HT1080 (cell line): ENCODE measurements at regions not wholly inside any gene's neighbourhood (a gene's known extent, or its start where the extent isn't known, plus 50 kb on each side); places are given as distances from the start of the nearest gene placed in this dataset.

ENCODE experiments used
- DNase-seq: peaks from one replicate; pipeline ENCODE4 v3.0.0-alpha.2; 2015; ENCODE audit warnings: low read depth

DNA sequence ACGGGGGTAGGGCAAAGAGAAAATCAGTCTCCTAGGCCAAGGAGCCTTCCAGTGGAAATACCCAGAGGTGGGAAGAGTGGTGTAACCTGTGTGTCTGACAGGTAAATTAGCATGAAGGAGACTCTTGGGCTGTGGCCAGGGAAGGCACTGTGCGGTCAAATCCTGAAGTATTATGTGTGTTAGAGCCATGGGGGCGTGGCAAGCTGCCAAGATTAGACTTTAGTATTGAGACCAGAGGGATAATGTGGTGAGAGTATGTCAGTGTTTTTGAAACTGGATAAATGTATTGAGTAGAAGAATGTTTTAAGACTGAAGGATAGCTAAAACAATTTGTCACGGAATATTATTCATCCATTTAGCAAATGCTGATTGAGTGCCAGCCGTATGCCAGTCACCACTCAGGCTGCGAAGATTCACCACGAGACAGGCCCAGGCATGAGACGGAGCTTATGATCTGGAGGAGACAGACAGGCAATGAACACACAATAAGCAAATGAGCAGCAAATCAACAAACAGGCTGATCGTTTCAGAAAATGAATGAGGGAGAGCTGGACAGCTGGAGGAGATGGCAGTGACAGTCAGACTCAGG, 445.9 kb downstream of the MCTP2 start:
- no peak for DNase-seq

DNA sequence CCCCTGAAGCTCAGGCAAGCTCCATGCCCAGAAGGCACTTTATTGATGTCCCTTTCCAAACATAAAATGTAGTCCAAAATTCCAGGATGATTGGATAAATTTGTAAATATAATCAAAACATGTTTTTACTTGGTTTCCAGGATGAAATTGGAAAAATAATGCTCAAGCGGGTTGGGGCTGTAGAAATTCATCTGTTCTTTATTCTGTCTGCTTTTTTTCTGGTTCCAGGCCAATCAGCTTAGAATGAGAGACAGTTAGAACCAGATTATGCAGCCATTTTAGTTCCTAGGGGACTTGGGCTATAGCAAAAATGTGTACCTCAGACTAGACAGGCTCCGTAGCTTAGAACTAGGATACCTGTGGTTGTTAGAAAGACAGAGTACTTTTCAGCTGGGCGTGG, 450.8 kb downstream of the MCTP2 start:
- DNase-seq = no peak

DNA sequence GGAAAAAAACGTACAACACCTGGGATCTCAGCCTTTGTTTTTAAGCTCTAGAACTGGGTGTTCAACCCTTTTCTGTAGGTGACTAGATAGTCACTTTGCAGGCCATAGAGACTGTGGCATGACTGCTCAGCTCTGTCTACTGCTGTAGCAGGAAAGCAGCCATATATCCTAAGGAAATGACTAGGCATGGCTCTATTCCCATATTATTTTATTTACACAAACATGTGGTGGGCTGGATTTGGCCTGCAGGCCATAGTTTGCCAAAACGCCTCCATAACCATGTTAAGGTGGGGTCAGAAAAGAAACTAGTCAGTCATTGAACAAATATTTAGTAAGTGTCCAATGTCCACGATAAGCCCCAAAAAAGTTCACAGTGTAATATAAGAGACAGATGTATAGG, 452.5 kb downstream of the MCTP2 start:
- peak; percentile 6 for DNase-seq

DNA sequence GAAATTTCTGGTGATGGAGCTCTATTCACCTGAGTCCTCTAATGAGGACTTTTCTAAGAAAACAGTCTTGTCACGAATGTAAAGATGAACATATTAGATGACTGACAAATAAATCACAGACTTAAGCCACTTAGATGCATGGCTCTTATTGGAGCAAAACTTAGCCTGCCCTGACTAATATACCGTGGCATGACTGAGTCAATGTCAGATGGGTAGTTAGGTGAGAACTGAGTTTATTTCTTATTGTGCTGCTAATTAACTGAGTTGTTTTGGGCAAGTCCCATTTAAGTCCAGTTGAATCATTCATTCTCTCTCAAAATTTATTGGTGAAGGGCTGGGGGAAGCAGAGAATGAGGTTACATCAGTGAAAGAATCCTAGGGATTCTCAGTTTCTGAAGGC, 459.8 kb downstream of the MCTP2 start:
- no peak for DNase-seq

DNA sequence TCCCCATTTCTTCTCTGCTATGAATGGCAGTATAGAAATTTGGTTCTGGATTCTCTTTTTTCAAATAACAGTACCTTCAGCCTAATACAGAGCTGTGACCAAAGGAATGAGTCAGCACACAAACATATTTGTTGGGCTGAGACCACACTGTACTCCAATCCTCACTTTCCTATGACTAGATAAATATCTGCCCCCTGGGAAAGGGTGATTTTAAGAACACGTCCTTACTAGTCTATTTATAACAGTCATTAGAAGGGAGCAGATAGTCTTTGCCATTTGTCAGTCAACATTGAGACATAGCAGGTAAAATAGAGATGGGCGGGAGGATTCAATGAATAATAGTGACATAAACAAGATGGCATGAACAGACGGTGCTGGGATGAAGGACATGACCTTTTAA, 461.3 kb downstream of the MCTP2 start:
- peak; percentile 6 for DNase-seq

DNA sequence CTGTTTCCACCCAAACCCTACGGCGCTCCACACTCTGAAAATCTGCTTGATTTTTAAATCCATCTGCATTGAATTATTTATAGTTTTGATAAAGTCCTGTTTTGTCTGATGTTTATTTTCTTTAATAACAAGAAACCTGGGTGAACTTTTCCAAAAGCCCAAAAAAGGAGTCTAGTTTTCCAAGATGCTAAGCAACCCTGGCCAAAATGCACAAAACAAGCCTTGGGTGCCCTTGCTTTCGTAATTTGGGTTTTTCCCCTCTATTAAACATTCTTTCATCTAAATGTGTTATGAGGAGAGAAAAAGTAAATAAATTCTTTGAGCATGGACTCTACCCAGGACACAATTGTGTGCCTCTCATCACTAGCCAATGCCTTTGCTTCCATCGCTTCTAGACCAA, 468.9 kb downstream of the MCTP2 start:
- no peak for DNase-seq

DNA sequence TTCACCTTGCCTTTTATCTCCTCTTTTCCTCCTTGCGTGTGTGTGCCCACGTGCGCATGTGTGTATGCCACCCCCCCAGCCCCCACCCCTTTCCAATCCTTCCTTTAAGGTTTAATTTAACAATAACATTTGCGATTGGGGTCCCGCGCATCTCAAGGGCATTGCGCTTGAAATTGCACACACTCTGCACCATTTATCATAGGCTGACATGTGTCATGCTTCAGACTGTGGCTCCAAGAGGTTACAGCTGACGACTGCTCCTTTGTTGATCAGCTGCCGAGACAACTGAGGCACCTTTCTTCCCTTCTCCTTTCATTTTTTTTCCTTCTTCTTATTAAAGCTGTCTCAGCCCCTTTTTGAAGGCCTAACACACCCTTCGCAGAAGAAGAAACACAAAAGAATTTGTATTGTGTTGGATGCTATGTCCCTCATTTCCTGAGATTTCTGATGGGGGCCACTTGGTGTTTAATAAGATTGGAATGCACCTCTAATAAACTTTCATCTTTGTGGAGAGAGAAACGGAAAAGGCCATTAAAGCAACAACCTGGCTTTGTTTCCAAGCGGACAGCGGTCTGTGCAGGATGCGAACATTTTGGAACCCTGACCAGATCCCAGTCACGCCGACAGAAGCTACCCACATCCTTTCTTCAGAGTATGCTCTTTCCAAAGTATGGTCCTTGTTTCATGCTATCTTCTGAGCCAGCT, 470.1 kb downstream of the MCTP2 start:
- DNase-seq = peak; percentile 53

DNA sequence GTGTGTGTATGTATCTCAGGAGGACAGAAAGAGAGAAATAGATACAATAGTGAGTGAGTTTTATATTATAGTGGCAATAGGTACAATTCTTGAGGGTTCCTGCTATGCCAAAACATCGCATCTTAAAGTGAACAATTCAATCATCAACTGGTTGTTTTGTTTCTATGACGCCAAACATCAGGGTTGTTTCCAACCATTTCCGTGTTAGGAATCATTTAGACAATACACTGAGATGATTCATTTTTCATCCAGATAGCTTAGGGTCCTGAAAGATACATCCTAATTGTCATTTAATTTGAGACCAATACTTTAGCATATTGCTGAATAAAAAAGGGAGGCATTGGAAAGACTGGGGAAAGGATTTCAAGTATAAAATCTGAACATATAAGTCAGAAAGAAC, 472.2 kb downstream of the MCTP2 start:
- DNase-seq = no peak

DNA sequence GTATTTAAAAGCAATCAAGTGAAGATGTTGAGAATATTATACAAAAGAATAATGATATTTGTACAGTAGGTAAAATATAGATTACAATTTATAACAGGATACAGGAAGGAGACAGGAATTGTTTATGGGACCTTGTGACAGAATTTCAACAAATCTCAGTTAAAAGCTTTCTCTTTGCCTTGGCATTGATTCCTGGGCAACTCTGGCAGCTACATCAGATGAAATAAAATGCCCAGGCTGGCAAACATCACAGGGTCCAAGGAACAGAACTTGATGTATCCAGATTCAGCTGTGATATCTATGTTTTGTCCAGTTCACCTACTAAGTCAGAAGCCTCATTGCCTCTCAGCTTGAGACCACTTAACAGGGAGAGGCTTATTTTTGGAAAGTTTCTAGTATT, 473.1 kb downstream of the MCTP2 start:
- no peak for DNase-seq

DNA sequence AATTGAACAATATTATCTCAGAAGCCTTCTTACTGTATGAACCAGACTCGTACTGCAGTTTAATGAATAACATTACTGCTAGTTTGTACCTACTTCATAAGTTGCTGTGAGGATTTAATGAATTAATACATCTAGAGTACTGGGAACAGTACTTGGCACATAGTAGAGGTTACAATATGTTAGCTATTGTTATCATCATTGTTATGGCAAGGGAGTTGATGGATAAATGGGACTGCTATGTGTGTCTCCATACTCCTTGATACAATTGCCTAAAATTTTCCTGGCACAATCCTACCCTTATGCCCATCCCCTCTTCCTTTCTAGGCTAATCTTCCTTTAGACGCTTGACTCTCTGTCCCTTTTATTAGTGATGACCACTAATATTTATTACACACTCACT, 473.6 kb downstream of the MCTP2 start:
- no peak for DNase-seq

DNA sequence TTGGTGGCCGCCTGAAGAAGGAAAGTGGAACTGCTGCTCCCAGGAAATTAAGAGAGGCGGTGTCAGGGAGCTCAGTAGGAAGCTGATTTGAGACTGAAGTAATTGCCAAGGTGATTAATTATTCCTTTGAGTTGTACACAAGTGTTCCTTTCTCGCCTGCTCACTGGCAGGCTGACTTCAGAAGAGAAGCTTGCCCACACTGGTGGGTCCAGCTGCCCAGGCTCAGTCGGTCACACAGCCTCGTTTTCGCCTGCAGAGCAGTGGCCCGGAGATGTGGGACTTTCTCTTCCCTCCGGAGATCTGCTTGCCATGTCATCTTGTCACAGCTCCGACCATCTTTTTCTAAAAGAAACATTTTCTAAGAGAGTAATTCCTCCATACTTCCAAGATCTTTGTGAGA, 478.0 kb downstream of the MCTP2 start:
- DNase-seq = no peak

DNA sequence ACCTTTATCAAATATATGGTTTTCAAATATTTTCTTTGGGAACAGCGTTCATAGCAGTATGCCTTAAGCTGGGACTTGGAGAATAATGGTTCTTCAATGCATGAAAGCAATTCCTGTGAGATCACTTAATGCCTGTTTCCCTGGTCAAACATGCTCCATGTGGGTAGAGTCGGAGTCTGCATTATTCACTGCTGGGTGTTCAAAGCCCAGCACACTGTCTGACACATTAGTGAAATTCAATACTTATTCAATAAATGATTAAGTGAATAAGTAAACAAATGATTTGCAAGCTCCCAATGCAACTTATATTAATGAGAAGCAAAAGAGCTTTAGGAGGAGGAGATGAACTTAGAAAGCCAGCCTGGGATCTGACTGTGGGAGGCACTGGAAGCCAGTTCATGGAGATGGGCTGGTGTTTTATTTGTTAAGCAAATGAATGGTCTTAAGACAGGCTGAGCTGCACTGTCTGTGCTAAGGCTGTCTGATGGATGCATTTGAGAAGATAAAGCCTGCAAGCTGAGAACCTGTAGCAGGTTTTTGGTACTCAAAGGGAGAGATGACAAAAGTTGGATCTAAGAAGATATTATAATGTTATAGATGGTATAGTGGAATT, 490.8 kb downstream of the MCTP2 start:
- DNase-seq = no peak

DNA sequence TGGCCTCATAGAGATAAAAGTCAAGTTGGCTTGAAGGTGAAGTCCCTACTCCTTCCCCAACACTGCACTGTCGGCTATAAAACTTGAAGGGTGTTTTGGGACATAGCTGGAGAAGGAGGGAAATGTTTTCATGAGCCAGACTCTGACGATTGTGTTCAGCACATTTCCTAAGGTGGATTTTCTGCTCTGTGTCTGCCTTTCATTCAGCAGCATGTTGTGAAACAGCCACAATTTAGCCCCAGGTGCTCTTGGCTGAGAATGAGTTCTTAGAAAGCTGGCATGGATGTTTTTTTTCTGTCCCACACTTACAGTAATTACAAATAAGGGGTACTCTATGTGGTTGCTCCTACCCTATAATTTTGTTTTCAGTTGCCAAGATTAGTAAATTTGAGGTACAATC, 492.4 kb downstream of the MCTP2 start:
- no peak for DNase-seq

DNA sequence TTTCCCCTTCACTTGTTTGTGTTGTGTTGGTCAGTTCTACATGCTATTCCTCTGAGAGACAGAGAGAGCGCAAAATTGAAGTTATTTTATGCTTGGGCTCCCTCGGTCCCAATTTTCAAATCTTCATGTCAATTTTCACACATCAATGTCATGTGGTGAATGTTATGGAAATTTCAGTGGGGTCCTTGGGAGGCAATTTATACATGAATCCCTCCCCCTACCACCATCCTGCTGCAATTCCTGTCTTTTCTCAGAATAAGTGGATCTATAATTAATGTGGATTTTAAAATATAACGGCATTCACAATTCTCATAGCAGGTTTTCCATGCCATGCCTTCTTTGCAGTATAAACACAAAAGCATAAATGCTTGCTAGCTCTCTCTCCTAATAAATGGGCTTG, 499.9 kb downstream of the MCTP2 start:
- no peak for DNase-seq

DNA sequence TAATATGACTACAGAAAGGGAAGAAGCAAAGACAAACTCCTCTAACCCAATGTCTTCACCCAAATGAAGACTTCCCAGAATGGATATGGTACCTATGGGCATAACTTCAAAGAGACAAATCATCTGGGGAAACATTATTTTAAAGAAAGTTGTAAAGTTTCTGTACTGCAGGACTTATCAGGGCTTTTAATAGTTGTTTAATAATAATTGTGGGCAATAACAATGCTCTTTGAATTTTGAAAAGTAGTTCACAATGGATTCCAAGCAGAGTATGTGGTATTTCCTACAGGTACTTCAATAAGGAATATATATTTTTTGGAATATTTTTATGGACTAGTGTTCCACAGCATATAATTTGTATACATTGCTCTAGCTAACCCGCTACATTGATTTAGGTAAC, 503.1 kb downstream of the MCTP2 start:
- no peak for DNase-seq

DNA sequence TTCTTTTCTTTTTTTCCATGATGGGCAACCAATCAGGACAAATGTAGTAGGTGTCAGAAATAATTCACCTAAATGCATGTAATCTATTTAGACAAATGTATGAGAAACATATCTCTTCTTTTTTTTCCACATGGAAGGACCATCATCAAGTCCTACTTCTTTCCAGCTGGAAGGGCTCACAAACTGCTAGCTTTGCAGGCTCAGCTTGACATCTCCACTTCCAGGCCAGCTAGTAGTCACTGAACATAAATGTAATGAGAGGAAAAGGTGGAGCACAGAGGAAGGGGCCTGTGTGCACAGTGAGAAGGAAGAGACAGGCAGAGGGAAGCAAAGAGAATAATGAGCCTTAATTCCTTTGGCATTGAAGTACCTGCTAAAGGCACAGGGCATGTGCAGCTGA, 504.9 kb downstream of the MCTP2 start:
- DNase-seq = no peak

DNA sequence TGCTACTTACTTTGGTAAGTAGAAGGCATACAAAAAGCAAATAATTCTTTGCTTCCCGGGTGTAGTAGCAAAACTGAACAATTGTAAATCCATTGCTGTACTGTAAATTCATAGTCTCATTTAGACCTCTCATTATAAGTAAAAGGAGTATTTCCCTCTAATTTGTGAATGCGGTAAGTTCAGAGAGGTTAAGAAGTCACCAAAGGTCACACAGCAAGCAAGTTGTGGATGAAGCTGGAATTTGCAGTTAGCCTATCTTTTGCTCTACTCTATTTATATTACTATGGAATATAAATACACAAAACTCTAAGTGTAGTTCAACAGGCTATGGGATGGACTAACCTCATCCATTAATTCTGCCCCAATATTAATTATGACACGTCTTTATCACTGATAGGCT, 508.3 kb downstream of the MCTP2 start:
- DNase-seq = no peak

DNA sequence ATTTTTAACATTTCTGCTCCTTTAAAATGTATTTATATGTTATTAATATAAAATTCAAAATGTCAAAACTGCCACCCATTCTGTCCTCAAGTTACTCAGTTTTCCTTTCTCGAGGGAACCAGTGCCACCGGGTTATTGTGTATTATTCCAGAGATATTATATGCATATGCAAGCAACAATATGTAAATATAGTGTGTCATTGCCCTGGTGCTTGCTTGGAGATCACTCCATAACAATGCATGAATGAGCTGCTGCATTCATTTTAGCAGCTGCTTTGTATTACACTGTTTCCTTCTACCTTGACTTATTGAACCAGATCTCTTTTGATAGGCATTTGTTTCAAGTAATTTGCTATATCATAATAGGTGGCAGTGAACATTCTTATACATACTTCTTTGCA, 509.1 kb downstream of the MCTP2 start:
- no peak for DNase-seq

DNA sequence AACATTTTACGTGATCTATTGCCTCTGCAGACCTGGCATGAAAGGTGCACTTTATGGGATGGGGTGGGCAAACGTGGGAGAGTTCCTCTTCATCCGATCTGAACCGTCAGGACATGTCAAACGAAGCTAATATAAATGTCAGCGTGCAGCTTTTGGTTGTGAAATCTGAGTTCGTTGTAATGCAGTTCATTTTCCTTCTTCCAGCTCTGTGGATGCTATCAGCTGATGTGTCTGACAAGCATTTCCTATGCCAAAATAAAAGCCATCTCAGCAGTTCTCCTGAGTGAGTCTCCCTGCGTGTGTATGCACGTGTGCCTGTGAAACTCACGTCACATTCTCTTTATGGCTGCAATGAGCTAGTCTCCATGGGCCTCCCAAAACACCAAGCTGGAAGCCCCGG, 512.3 kb downstream of the MCTP2 start:
- no peak for DNase-seq

DNA sequence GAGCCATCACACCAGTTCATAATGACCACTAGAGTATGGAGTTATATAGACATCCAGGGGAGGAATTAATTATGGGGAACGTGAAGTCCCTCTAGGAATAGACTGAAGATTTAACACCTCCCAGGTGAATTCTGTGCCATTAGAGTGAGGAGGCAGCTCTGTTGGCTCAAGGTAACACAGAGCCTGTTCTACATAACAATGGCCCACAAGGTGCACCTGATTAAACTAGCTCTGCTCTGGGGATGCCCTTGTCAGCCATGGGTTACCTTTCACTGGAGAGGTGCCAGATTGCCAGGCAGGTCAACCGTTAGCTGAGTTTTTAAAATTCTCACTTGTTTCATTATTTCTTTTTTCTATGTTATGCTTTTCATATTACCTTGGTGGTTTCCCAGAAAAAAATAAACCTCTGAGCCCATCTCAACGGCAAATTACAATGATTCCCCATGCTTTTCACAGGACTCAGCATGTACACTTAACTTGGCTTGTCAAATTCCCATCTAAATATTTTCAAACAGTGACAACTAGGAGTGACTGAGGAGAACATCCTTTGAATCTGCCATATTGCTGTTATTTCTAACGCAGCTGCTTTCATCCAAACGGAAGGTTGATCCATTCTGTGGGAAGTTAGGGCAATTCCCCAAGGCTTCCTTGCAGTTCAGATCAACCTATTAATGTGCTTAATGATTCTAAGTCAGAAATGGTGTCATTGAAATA, 512.9 kb downstream of the MCTP2 start:
- no peak for DNase-seq

DNA sequence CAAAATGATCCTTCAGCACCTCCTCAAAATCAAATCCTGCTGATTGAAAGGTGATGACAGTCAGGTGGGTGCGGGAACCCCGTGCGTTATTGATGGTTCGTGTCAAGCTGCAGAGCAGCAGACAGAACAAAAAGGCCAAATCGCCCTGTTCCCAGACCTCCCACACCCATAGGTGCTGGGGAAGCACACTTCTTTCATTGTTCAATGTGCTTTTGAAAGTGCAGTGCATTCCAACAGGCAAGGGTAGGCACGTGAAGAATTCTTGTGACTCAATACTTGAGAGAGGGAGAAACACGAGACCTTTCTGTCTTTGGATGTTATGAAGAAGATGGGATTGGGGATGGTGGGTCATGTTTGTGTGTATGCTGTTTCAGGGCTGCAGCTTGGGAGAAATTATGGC, 514.0 kb downstream of the MCTP2 start:
- peak; percentile 30 for DNase-seq

DNA sequence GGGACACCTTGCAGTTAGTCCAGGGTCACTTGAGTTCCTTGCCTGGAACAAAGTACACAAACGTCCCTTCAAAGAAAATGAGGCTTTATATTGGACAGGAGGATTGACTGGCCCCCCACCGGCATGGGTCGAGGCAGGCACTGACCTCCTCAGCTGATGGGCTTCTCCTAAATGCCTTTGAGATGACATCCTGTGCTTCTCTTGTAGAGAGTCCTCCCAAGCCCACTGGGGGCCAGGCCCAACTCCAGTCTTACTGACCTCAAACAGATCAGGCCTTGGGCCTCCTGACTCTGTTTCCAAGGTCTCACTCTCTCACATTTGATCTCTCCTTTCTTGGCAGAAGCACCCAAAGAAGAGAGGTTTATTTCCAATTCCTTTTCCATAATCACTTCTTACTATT, 516.1 kb downstream of the MCTP2 start:
- DNase-seq = no peak
